Left ventricle myocardium inferior (tissue), 1 donor: ENCODE measurements at regions not wholly inside any gene's neighbourhood (a gene's known extent, or its start where the extent isn't known, plus 50 kb on each side); places are given as distances from the start of the nearest gene placed in this dataset.

Experiments
- DNase-seq: peaks from one replicate; pipeline ENCODE4 v3.0.0-alpha.2; 2020
- H3K27ac ChIP-seq: fragments of 200-600 bp; replicated peaks from 2 replicates; pipeline ENCODE4 v1.8.0; 2021
- H3K27me3 ChIP-seq: fragments of 200-600 bp; 2 replicates; pipeline ENCODE4 v1.8.0; 2021; ENCODE audit warnings: low read depth
- H3K36me3 ChIP-seq: fragments of 200-600 bp; 2 replicates; pipeline ENCODE4 v1.8.0; 2021
- H3K4me1 ChIP-seq: fragments of 200-600 bp; 2 replicates; pipeline ENCODE4 v1.8.0; 2021
- H3K4me3 ChIP-seq: fragments of 200-600 bp; 2 replicates; pipeline ENCODE4 v1.8.0; 2021; ENCODE audit warnings: mild to moderate bottlenecking, moderate library complexity
- H3K9me3 ChIP-seq: fragments of 200-600 bp; replicated peaks from 2 replicates; pipeline ENCODE4 v1.8.0; 2021
- intact Hi-C: fragments of 100-400 bp; cut with micrococcal nuclease; formaldehyde crosslinking; loops from one replicate; pipeline ENCODE4 v1.11.0; 2022
- TF ChIP-seq, protein P1 (sequence below): fragments of 200-600 bp; IDR thresholded peaks from 2 replicates; pipeline ENCODE4 v1.8.0; 2021; ENCODE audit warnings: antibody characterized with exemption, mild to moderate bottlenecking, borderline replicate concordance
- donor health status: DM: no; HTN: yes; CAD: no; lungs with severe emphysema.

DNA sequence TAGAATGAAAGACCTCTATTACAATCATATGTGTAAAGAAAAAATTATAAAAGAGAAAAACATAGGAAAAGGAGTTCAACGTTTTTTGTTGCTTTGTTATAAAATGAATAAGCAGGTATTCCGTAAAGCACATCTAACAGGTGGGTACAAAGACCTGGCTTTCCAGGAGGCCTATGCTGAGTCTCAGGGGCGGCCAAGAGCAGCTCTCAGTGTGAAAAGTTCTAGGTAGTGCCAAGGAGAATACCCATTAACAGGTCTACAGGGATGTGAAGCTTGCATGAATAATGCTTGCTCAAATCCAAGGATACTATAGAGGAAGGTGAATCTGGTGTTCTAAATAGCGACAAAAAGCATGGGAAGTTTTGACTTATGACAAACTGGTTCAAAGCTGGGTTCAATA, 944.4 kb downstream of the PDHA2 start:
- Histone ChIP-seq H3K9me3 (no peaks in the 10 kb centered on the region), H3K27me3 (no peaks in the 10 kb centered on the region), H3K27ac (no peak overlapping the region), H3K4me1 (no peaks in the 10 kb centered on the region), H3K36me3 (no peaks in the 10 kb centered on the region), H3K4me3 (no peak overlapping the region)
- intact Hi-C loops, result no loop called here
- TF ChIP-seq, protein P1, sequence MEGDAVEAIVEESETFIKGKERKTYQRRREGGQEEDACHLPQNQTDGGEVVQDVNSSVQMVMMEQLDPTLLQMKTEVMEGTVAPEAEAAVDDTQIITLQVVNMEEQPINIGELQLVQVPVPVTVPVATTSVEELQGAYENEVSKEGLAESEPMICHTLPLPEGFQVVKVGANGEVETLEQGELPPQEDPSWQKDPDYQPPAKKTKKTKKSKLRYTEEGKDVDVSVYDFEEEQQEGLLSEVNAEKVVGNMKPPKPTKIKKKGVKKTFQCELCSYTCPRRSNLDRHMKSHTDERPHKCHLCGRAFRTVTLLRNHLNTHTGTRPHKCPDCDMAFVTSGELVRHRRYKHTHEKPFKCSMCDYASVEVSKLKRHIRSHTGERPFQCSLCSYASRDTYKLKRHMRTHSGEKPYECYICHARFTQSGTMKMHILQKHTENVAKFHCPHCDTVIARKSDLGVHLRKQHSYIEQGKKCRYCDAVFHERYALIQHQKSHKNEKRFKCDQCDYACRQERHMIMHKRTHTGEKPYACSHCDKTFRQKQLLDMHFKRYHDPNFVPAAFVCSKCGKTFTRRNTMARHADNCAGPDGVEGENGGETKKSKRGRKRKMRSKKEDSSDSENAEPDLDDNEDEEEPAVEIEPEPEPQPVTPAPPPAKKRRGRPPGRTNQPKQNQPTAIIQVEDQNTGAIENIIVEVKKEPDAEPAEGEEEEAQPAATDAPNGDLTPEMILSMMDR, result no peak
- DNase-seq, result no peak

DNA sequence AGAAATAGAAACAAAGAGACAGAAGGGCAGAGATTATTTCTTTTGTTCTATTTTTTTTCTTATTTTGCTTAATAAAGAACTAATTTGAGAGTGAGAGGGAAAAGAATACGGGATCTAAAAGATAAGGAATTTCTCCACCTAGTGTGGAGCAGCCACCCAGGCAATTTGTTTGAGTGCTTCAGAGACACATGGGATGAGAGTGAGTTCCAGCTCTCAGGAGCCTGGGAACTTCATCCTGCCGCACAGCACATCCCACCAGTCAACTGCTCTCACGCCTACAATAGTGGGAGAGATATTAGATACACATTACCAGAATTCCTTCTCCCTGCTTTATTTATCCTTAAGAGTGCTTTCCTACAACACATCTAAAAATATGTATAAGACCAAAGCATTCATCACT, 946.4 kb downstream of the PDHA2 start:
- Histone ChIP-seq H3K9me3 (no peaks in the 10 kb centered on the region), H3K27ac (no peak overlapping the region), H3K36me3 (no peaks in the 10 kb centered on the region), H3K27me3 (no peaks in the 10 kb centered on the region), H3K4me3 (no peak overlapping the region), H3K4me1 (no peaks in the 10 kb centered on the region)
- DNase-seq, result no peak
- intact Hi-C loops, result no loop called here
- TF ChIP-seq, protein P1, result no peak

DNA sequence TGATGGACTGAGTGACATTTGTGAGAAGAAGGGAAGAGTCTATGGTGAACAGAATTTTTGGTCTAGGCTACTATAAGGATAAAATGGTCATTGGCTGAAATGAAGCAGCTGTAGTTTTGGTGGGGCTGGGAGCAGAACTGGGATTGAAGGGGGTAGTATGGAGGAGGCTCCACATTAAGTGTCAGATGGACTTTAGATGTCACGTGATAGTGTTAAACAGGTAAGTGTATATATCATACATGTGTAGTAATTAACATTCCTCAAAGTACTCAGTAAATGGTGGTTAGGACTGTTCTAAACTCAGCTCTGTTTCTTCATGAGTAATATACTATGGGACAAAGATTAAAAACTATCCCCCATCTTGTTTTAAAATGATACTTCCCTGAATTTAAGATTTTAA, 947.9 kb downstream of the PDHA2 start:
- Histone ChIP-seq H3K4me3 (no peak overlapping the region), H3K27ac (no peak overlapping the region), H3K27me3 (no peaks in the 10 kb centered on the region), H3K4me1 (no peaks in the 10 kb centered on the region), H3K9me3 (no peaks in the 10 kb centered on the region), H3K36me3 (no peaks in the 10 kb centered on the region)
- DNase-seq, result no peak
- intact Hi-C loops, result no loop called here
- TF ChIP-seq, protein P1, result no peak

DNA sequence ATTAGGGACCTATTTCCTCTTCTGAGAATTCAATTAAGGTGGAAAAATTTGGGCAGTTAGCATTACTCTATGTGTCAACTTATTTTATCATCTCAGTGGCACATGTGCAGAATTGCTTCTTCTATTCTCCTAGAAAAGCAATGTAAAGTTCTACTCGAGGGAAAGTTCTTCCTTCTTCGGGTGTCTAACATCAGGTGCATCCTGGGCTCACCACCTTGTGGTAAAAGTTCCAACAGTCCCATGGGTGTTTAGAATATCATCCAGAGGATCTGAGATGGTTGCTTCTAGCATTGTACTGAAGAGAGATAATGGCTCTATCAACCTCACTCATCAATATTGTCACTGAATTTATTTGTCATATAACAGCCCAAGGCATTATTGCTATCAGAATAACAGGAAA, 969.7 kb downstream of the PDHA2 start:
- intact Hi-C loops, result no loop called here
- Histone ChIP-seq H3K27ac (no peak overlapping the region), H3K4me3 (no peak overlapping the region), H3K36me3 (no peaks in the 10 kb centered on the region), H3K4me1 (no peaks in the 10 kb centered on the region), H3K27me3 (no peaks in the 10 kb centered on the region), H3K9me3 (peaks cover 11% of the 10 kb centered on the region)
- TF ChIP-seq, protein P1, result no peak
- no peak for DNase-seq

DNA sequence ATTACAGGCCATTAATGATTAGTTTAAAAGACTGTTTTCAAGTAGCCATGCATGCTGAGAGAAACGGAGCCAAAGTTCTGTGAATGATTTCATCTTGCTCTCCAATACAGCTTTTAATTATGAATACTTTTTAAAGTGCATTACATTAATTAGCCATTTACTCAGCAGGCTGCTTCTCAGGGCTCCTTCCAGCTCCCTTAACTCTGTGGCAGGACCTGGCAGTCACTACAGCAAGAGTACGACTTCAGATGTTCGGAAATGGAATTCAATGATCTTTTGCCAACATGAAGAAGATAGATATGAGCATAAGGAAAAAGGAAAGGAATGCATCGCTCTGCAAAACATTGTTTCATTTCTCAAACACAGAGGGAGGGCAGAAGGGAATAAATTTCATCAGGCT, 987.2 kb downstream of the PDHA2 start:
- Histone ChIP-seq H3K9me3 (no peaks in the 10 kb centered on the region), H3K36me3 (no peaks in the 10 kb centered on the region), H3K27ac (no peak overlapping the region), H3K27me3 (no peaks in the 10 kb centered on the region), H3K4me1 (no peaks in the 10 kb centered on the region), H3K4me3 (no peak overlapping the region)
- no peak for DNase-seq
- TF ChIP-seq, protein P1, result no peak
- intact Hi-C loops, result no loop called here

DNA sequence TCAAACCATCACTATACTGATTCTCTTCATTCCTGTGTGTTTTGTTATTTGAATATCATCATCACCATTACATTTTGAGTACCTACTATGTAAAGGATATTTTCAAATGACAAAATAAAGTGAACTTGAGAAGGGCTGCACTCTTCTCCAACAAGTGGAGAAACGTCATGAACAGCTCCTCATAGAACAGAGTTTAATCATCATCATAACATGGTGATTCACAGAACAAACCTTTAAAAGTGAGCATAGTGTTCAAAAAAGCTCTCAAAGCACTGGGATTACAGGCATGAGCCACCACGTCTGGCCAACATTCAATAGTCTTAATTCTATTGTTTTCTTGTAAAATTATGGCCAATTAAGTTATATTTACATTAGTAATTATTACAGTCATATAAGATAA, 993.9 kb downstream of the PDHA2 start:
- H3K36me3 ChIP-seq, result no peaks in the 10 kb centered on the region
- no peak overlapping the region for H3K27ac ChIP-seq
- H3K4me3 ChIP-seq, result no peak overlapping the region
- TF ChIP-seq, protein P1, result no peak
- H3K9me3 ChIP-seq, result peaks cover 8% of the 10 kb centered on the region
- intact Hi-C loops, result no loop called here
- no peak for DNase-seq
- no peaks in the 10 kb centered on the region for H3K27me3 ChIP-seq
- H3K4me1 ChIP-seq, result no peaks in the 10 kb centered on the region
